CD14-positive monocyte (primary cell): ENCODE measurements at regions not wholly inside any gene's neighbourhood (a gene's known extent, or its start where the extent isn't known, plus 50 kb on each side); places are given as distances from the start of the nearest gene placed in this dataset.

Source experiments
- DNase-seq, 3 donors: peaks; one replicate each; pipeline ENCODE4 v3.0.0-alpha.2; 2011 to 2022
- H2AFZ ChIP-seq: 2 replicates; pipeline ENCODE4 v1.6.0; 2012; ENCODE audit warnings: mild to moderate bottlenecking, low read depth, low read length, inconsistent platforms; ENCODE audit not compliant: insufficient read depth, poor library complexity, severe bottlenecking
- H3K27ac ChIP-seq, 2 donors: 1 replicate in 1 of 2; 2 replicates in 1 of 2; pipeline ENCODE4 v1.5.1; 2012 to 2013; ENCODE audit warnings: low read length in 2 of 2, control low read depth in 1 of 2, inconsistent platforms in 1 of 2, low read depth in 1 of 2, mild to moderate bottlenecking in 1 of 2
- H3K27me3 ChIP-seq, 2 donors: one replicate each; pipeline versions ENCODE4 v1.6.0 to v1.6.1; 2011 to 2013; ENCODE audit warnings: low read length in 2 of 2; ENCODE audit not compliant: control insufficient read depth in 2 of 2, insufficient read depth in 2 of 2
- H3K36me3 ChIP-seq, 2 donors: replicated peaks in 1 of 2; 1 replicate in 1 of 2; 2 replicates in 1 of 2; pipeline versions ENCODE4 v1.5.1 to v1.6.1; 2012 to 2013; ENCODE audit warnings: low read length in 2 of 2, control low read depth in 1 of 2, inconsistent platforms in 1 of 2, mild to moderate bottlenecking in 1 of 2; ENCODE audit not compliant: insufficient read depth in 2 of 2, control insufficient read depth in 1 of 2
- H3K4me1 ChIP-seq, 2 donors: 1 replicate in 1 of 2; 2 replicates in 1 of 2; pipeline versions ENCODE4 v1.5.1 to v1.6.1; 2012 to 2013; ENCODE audit warnings: low read length in 2 of 2, control low read depth in 1 of 2, inconsistent platforms in 1 of 2, mild to moderate bottlenecking in 1 of 2, moderate library complexity in 1 of 2; ENCODE audit not compliant: insufficient read depth in 2 of 2, control insufficient read depth in 1 of 2
- H3K4me2 ChIP-seq: replicated peaks from 2 replicates; pipeline ENCODE3; 2012; ENCODE audit warnings: low read length, moderate library complexity, mild to moderate bottlenecking; ENCODE audit not compliant: poor library complexity, severe bottlenecking; ENCODE audit errors: extremely low read depth
- H3K4me3 ChIP-seq, 3 experiments: fragments of 200-600 bp in 1 of 3; sonication (generic) in 1 of 3; replicated peaks in 1 of 3; 1 replicate in 2 of 3; 2 replicates in 1 of 3; pipeline ENCODE4 v1.5.1; 2011 to 2013; ENCODE audit warnings: low read length in 3 of 3, mild to moderate bottlenecking in 3 of 3, control low read depth in 2 of 3, low read depth in 2 of 3, inconsistent platforms in 1 of 3, moderate library complexity in 1 of 3
- H3K79me2 ChIP-seq: 2 replicates; pipeline ENCODE4 v1.6.0; 2012; ENCODE audit warnings: mild to moderate bottlenecking, control low read depth, inconsistent platforms, low read length, moderate library complexity; ENCODE audit not compliant: insufficient read depth
- H3K9ac ChIP-seq: 2 replicates; pipeline ENCODE4 v1.6.0; 2017; ENCODE audit warnings: low read length, mild to moderate bottlenecking; ENCODE audit not compliant: insufficient read depth, poor library complexity, severe bottlenecking
- H3K9me3 ChIP-seq, 2 donors: replicated peaks in 1 of 2; 1 replicate in 1 of 2; 2 replicates in 1 of 2; pipeline versions ENCODE4 v1.5.1 to v1.6.1; 2012 to 2013; ENCODE audit warnings: low read length in 2 of 2, control low read depth in 1 of 2; ENCODE audit not compliant: control insufficient read depth in 1 of 2, insufficient read depth in 1 of 2
- H4K20me1 ChIP-seq: 2 replicates; pipeline ENCODE4 v1.6.0; 2012; ENCODE audit warnings: mild to moderate bottlenecking, low read length, control low read depth, moderate library complexity; ENCODE audit not compliant: insufficient read depth
- H3K27ac Mint-ChIP-seq, 7 donors: one replicate each; pipeline ENCODE4 v1.8.0; 2020; ENCODE audit warnings: mild to moderate bottlenecking in 7 of 7, mixed read lengths in 7 of 7, moderate library complexity in 6 of 7, inconsistent platforms in 2 of 7
- H3K27me3 Mint-ChIP-seq, 3 donors: one replicate each; pipeline ENCODE4 v1.8.0; 2021 to 2022; ENCODE audit warnings: low read depth in 3 of 3, mild to moderate bottlenecking in 3 of 3, mixed read lengths in 3 of 3, moderate library complexity in 3 of 3, inconsistent platforms in 1 of 3
- H3K36me3 Mint-ChIP-seq, 2 donors: one replicate each; pipeline ENCODE4 v1.8.0; 2020; ENCODE audit warnings: mixed read lengths in 2 of 2, inconsistent platforms in 1 of 2, mild to moderate bottlenecking in 1 of 2
- H3K4me1 Mint-ChIP-seq: one replicate; pipeline ENCODE4 v1.8.0; 2020; ENCODE audit warnings: mild to moderate bottlenecking, mixed read lengths
- H3K4me3 Mint-ChIP-seq, 2 donors: one replicate each; pipeline ENCODE4 v1.8.0; 2020; ENCODE audit warnings: mild to moderate bottlenecking in 2 of 2, mixed read lengths in 2 of 2, moderate library complexity in 1 of 2
- H3K9me3 Mint-ChIP-seq, 7 donors: one replicate each; pipeline ENCODE4 v1.8.0; 2020 to 2022; ENCODE audit warnings: mixed read lengths in 7 of 7, mild to moderate bottlenecking in 6 of 7, moderate library complexity in 6 of 7, inconsistent platforms in 2 of 7
- WGBS: methylation state at CpG from one replicate; pipeline ENCODE4 v1.1.5; 2013; ENCODE audit warnings: missing lambda C conversion rate; ENCODE audit not compliant: insufficient coverage; 5-methylcytosine and 5-hydroxymethylcytosine counted together
- intact Hi-C, 2 donors: fragments of 100-400 bp; cut with micrococcal nuclease; formaldehyde crosslinking; loops; one replicate each; pipeline versions ENCODE4 v1.15.0 to v1.15.1; 2023
- TF ChIP-seq, protein P1 (sequence below): fragments of 200-600 bp; IDR thresholded peaks from one replicate; pipeline ENCODE4 v1.8.0; 2022; ENCODE audit warnings: antibody characterized with exemption, mild to moderate bottlenecking

DNA sequence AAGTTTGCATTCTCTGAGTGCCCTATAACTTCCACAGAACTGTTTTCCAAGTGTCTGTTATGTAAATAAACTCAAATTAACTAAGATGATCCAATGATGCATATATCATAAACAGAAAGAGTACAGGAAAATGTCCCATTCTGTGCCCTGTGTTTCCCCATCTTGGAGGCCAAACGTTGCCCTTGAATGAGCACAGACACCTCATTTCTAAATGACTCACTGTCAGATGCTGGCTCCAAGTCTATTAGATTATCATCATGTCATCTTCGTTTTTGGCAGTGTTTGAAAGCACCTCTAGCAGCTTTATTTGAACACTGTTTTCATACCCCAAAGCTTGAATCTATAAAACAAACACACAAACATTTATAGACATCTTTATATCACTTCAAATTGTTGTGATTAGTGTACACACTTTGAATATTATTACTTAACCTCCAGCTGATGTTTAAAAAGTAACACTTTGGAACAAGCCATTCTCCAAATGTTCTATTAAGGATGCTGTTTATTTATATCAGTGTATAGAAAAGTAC, 424.2 kb downstream of the NOVA1 start:
- no peak overlapping the region for H3K27ac Mint-ChIP-seq
- no peak overlapping the region for H3K27ac ChIP-seq
- H3K4me1 ChIP-seq, result no peaks in the 10 kb centered on the region
- no peaks in the 10 kb centered on the region for H3K36me3 ChIP-seq
- H4K20me1 ChIP-seq, result no peaks in the 10 kb centered on the region
- no peaks in the 10 kb centered on the region for H3K9me3 ChIP-seq
- H2AFZ ChIP-seq, result no peak overlapping the region
- H3K9me3 Mint-ChIP-seq, result peaks cover 0 to 2% (median 0%) of the 10 kb centered on the region in 7 donors
- no peaks in the 10 kb centered on the region for H3K27me3 ChIP-seq
- H3K36me3 Mint-ChIP-seq, result no peaks in the 10 kb centered on the region
- H3K4me2 ChIP-seq, result no peak overlapping the region
- TF ChIP-seq, protein P1, sequence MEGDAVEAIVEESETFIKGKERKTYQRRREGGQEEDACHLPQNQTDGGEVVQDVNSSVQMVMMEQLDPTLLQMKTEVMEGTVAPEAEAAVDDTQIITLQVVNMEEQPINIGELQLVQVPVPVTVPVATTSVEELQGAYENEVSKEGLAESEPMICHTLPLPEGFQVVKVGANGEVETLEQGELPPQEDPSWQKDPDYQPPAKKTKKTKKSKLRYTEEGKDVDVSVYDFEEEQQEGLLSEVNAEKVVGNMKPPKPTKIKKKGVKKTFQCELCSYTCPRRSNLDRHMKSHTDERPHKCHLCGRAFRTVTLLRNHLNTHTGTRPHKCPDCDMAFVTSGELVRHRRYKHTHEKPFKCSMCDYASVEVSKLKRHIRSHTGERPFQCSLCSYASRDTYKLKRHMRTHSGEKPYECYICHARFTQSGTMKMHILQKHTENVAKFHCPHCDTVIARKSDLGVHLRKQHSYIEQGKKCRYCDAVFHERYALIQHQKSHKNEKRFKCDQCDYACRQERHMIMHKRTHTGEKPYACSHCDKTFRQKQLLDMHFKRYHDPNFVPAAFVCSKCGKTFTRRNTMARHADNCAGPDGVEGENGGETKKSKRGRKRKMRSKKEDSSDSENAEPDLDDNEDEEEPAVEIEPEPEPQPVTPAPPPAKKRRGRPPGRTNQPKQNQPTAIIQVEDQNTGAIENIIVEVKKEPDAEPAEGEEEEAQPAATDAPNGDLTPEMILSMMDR, result no peak
- H3K4me3 Mint-ChIP-seq, result no peak overlapping the region
- H3K4me3 ChIP-seq, result no peak overlapping the region
- no peaks in the 10 kb centered on the region for H3K79me2 ChIP-seq
- DNase-seq, result no peak
- intact Hi-C loops, result no loop called here
- peaks cover 0 to 3% (median 0%) of the 10 kb centered on the region in 3 donors for H3K27me3 Mint-ChIP-seq
- WGBS, result 86% methylated on average over 1 of the region's 2 CpGs
- no peaks in the 10 kb centered on the region for H3K4me1 Mint-ChIP-seq
- H3K9ac ChIP-seq, result no peak overlapping the region

DNA sequence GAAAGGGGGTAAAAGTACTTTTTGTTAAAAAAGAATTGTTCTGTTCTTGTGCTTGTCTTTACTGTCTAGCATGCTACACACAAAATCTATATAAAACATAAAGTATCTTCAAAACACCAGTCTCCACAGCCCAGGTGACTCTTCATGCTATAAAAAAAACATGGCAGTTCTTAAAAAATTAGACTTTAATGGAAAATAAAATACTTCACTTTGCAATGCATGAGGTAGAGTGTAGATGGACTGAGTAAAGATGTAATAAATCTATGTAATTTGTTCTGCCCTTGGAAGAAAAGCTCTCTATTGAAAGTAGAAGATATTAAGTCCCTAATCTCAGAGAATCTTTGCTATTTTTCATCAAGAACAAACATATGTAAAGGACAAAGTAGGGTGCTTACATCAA, 425.4 kb downstream of the NOVA1 start:
- Histone ChIP-seq H3K9ac (no peak overlapping the region), H3K4me1 (no peaks in the 10 kb centered on the region), H3K27me3 (no peaks in the 10 kb centered on the region), H2AFZ (no peak overlapping the region), H3K27ac (no peak overlapping the region), H3K4me2 (no peak overlapping the region), H3K36me3 (no peaks in the 10 kb centered on the region), H3K79me2 (no peaks in the 10 kb centered on the region), H3K9me3 (no peaks in the 10 kb centered on the region), H3K4me3 (no peak overlapping the region), H4K20me1 (no peaks in the 10 kb centered on the region)
- Mint-ChIP-seq H3K36me3 (no peaks in the 10 kb centered on the region), H3K4me3 (no peak overlapping the region), H3K9me3 (peaks cover 0 to 2% (median 0%) of the 10 kb centered on the region in 7 donors), H3K27ac (no peak overlapping the region), H3K4me1 (no peaks in the 10 kb centered on the region), H3K27me3 (peaks cover 0 to 3% (median 0%) of the 10 kb centered on the region in 3 donors)
- no peak for DNase-seq
- TF ChIP-seq, protein P1, result no peak
- intact Hi-C loops, result no loop called here
